ENCODE measurements at regions not wholly inside any gene's neighbourhood (a gene's known extent, or its start where the extent isn't known, plus 50 kb on each side); places are given as distances from the start of the nearest gene placed in this dataset.
"Not testable (repeated sequence)": the region's sequence is repeated elsewhere in the genome, so short reads cannot be mapped to it uniquely, and the experiment has no call there.

DNA sequence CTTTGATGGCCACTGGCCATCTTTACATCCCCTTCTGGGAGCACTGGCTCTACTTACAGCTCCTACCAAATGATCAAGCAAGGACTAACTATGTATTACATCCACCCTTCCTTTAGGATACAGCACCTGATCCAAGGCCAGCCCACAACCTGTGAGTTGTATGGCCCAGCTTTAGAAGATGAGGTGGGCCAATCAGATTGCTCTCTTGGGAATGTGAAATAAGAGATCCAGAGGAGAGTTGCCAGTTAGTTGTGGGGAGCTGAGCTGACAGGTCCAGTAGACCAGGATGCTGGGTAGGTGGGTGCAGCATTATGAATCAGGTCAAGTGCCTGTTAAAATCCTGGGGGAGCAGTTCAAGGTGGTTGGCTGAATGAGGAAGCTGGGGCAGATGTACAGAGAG is 111.5 kb downstream of the GNL3L start:
- Histone ChIP-seq H3K36me3 (ENCODE audit: control insufficient read depth, insufficient read depth, low read length) (no peaks in the 10 kb centered on the region), H3K27me3 (ENCODE audit: control insufficient read depth, insufficient read depth, low read length) (no peaks in the 10 kb centered on the region), H3K4me3 (ENCODE audit: low read depth, low read length) (no peak overlapping the region)
- TF ChIP-seq, protein P1, sequence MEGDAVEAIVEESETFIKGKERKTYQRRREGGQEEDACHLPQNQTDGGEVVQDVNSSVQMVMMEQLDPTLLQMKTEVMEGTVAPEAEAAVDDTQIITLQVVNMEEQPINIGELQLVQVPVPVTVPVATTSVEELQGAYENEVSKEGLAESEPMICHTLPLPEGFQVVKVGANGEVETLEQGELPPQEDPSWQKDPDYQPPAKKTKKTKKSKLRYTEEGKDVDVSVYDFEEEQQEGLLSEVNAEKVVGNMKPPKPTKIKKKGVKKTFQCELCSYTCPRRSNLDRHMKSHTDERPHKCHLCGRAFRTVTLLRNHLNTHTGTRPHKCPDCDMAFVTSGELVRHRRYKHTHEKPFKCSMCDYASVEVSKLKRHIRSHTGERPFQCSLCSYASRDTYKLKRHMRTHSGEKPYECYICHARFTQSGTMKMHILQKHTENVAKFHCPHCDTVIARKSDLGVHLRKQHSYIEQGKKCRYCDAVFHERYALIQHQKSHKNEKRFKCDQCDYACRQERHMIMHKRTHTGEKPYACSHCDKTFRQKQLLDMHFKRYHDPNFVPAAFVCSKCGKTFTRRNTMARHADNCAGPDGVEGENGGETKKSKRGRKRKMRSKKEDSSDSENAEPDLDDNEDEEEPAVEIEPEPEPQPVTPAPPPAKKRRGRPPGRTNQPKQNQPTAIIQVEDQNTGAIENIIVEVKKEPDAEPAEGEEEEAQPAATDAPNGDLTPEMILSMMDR (IDR thresholded peaks at IDR 0.05; ENCODE audit: insufficient read depth, low read length, severe bottlenecking) = no peak
- no peak for FAIRE-seq
- DNase-seq (ENCODE audit: low read depth) = no peak

DNA sequence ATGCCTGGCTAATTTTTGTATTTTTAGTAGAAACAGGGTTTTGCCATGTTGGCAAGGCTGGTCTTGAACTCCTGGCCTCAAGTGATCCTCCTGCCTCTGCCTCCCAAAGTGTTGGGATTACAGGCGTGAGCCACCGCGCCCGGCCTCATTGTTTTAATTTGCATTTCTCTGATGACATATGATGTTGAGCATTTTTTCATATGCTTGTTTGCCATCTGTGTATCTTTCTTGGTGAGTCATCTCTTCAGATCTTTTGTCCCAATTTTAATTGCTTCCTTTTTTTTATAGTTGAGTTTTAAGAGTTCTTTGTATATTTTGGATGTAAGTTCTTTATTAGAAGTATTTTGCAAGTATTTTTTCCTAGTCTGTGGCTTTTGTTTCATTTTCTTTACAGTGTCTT is 117.6 kb downstream of the GNL3L start:
- DNase-seq (ENCODE audit: low read depth); FAIRE-seq; H3K27me3 ChIP-seq (ENCODE audit: control insufficient read depth, insufficient read depth, low read length); H3K36me3 ChIP-seq (ENCODE audit: control insufficient read depth, insufficient read depth, low read length); H3K4me3 ChIP-seq (ENCODE audit: low read depth, low read length): not testable (repeated sequence)

DNA sequence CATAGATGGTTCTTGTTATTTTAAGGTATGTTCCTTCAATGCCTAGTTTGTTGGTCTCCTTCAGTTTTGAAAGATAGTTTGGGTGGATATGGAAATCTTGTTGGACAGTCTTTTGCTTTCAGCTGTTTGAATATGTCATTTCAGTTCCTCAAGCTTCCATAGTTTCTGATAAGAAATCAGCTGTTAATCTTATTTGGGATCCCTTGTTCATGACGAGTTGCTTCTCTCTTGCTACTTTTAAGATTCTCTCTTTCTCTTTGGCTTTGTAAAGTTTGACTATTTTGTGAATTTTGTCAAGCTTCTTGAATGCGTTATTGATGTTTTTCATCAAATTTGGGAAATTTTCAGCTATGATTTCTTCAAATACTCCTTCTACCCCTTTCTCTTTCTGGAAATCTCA is 129.5 kb downstream of the GNL3L start:
- Histone ChIP-seq H3K4me3 (ENCODE audit: low read depth, low read length) (no peak overlapping the region), H3K27me3 (ENCODE audit: control insufficient read depth, insufficient read depth, low read length) (no peaks in the 10 kb centered on the region), H3K36me3 (ENCODE audit: control insufficient read depth, insufficient read depth, low read length) (no peaks in the 10 kb centered on the region)
- TF ChIP-seq, protein P1 (IDR thresholded peaks at IDR 0.05; ENCODE audit: insufficient read depth, low read length, severe bottlenecking) = no peak
- DNase-seq (ENCODE audit: low read depth) = no peak
- no peak for FAIRE-seq

DNA sequence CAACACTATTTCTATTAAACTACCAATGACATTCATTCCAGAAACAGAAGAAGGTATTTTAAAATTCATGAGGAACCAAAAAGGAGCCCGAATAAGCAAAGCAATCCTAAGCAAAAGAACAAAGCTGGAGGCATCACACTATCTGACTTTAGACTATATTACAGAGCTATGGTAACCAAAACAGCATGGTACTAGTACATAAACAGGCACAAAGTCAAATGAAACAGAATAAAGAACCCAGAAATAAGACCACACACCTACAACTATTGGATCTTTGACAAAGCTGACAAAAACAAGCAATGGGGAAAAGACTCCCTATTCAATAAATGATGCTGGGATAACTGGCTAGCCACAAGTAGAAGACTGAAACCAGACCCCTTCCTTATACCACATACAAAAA is 122.3 kb downstream of the ITIH6 start:
- Histone ChIP-seq H3K27me3 (ENCODE audit: control insufficient read depth, insufficient read depth, low read length) (no peaks in the 10 kb centered on the region), H3K4me3 (ENCODE audit: low read depth, low read length) (no peak overlapping the region), H3K36me3 (ENCODE audit: control insufficient read depth, insufficient read depth, low read length) (no peaks in the 10 kb centered on the region)
- FAIRE-seq = no peak
- DNase-seq (ENCODE audit: low read depth) = no peak
- TF ChIP-seq, protein P1 (IDR thresholded peaks at IDR 0.05; ENCODE audit: insufficient read depth, low read length, severe bottlenecking) = no peak

DNA sequence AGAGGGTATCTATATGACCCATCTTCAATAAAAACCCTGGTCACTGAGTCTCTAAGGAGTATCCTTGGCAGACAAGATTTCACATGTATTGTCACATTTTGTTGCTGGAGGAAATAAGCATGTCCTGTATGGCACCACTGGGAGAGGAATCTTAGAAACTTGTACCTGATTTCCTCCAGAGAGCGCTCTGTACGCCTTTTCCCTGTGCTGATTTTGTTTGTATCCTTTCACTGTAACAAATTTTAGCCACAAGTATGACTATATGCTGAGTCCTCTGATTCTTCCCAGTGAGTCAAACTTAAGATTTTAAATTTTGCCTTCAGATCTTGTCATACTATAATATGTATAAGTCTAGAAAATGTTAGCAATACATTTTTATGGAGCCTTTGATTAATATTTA is 102.8 kb downstream of the ITIH6 start:
- DNase-seq (ENCODE audit: low read depth) (peak; percentile 59), FAIRE-seq (no peak)
- no peak overlapping the region for H3K4me3 ChIP-seq (ENCODE audit: low read depth, low read length)
- H3K27me3 ChIP-seq (ENCODE audit: control insufficient read depth, insufficient read depth, low read length) = no peaks in the 10 kb centered on the region
- TF ChIP-seq, protein P1 (IDR thresholded peaks at IDR 0.05; ENCODE audit: insufficient read depth, low read length, severe bottlenecking) = peak; percentile 6
- H3K36me3 ChIP-seq (ENCODE audit: control insufficient read depth, insufficient read depth, low read length) = no peaks in the 10 kb centered on the region

DNA sequence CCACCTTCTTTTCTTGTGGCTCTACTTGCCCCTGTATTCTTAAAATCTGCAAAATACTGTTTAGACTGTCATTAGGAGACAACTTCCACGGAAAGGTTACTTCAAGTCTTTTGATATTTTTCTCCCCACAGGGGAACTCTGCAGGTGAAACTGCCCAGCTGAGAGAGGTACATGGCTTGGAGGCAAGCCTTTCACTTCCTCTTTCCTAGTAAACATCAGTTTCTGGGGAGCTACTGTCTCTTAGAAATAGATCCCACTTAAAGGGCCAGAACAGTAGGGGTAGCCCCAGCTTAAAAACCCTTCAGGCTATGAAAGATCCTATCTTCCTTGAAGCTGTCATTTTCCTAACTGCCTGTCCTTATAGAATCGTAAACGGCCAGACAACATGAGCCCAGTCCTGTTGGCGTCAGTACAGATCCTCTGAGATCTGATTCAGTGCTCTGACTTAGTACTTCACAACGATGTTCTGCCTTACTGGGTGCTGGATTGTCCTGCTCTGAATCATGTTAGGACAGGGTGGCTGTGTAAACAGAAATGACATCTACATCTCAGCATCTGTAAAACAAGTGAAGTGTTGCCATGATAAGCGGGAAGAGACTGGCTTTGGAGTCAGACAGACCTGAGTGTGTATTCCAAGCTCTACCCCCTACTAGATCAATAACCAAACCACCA is 102.1 kb downstream of the ITIH6 start:
- Histone ChIP-seq H3K36me3 (ENCODE audit: control insufficient read depth, insufficient read depth, low read length) (no peaks in the 10 kb centered on the region), H3K4me3 (ENCODE audit: low read depth, low read length) (no peak overlapping the region), H3K27me3 (ENCODE audit: control insufficient read depth, insufficient read depth, low read length) (no peaks in the 10 kb centered on the region)
- DNase-seq (ENCODE audit: low read depth) = no peak
- TF ChIP-seq, protein P1 (IDR thresholded peaks at IDR 0.05; ENCODE audit: insufficient read depth, low read length, severe bottlenecking) = no peak
- FAIRE-seq = no peak
